Fibroblast of skin of right quadriceps (primary cell): ENCODE measurements at regions not wholly inside any gene's neighbourhood (a gene's known extent, or its start where the extent isn't known, plus 50 kb on each side); places are given as distances from the start of the nearest gene placed in this dataset.

Source experiments
- DNase-seq: peaks from one replicate; pipeline ENCODE4 v3.0.0-alpha.2; 2013

GRCh38 chr11:103624708-103625623 lies 411.5 kb upstream of the DDI1 start:
- DNase-seq = peak; percentile 97

- DNase-seq = no peak
Measured at GRCh38 chr11:103625624-103625965, 410.8 kb upstream of the DDI1 start.

GRCh38 chr11:103628121-103628520 lies 408.3 kb upstream of the DDI1 start:
- no peak for DNase-seq

GRCh38 chr11:103631841-103632240 lies 404.6 kb upstream of the DDI1 start:
- no peak for DNase-seq

- DNase-seq = peak; percentile 95
Measured at GRCh38 chr11:103633068-103633788, 403.2 kb upstream of the DDI1 start.

GRCh38 chr11:103633819-103634590 lies 402.4 kb upstream of the DDI1 start:
- no peak for DNase-seq

- DNase-seq = no peak
Measured at GRCh38 chr11:103636232-103636631, 400.2 kb upstream of the DDI1 start.

GRCh38 chr11:103637295-103637694 lies 399.1 kb upstream of the DDI1 start:
- DNase-seq = peak; percentile 51

- no peak for DNase-seq
Measured at GRCh38 chr11:103637831-103638230, 398.6 kb upstream of the DDI1 start.

GRCh38 chr11:103644676-103645075 lies 391.8 kb upstream of the DDI1 start:
- DNase-seq = no peak

GRCh38 chr11:103648054-103648453 lies 388.4 kb upstream of the DDI1 start:
- DNase-seq = no peak

GRCh38 chr11:103648670-103649400 lies 387.6 kb upstream of the DDI1 start:
- peak; percentile 69 for DNase-seq

- no peak for DNase-seq
Measured at GRCh38 chr11:103649401-103649895, 387.0 kb upstream of the DDI1 start.

- no peak for DNase-seq
Measured at GRCh38 chr11:103650330-103650729, 386.1 kb upstream of the DDI1 start.

GRCh38 chr11:103651341-103651998 lies 385.0 kb upstream of the DDI1 start:
- no peak for DNase-seq

- peak; percentile 90 for DNase-seq
Measured at GRCh38 chr11:103652013-103652412, 384.4 kb upstream of the DDI1 start.

GRCh38 chr11:103656382-103656781 lies 380.1 kb upstream of the DDI1 start:
- no peak for DNase-seq

- DNase-seq = no peak
Measured at GRCh38 chr11:103659206-103659618, 377.2 kb upstream of the DDI1 start.

GRCh38 chr11:103659743-103660142 lies 376.7 kb upstream of the DDI1 start:
- no peak for DNase-seq

- DNase-seq = no peak
Measured at GRCh38 chr11:103661185-103661584, 375.3 kb upstream of the DDI1 start.

- no peak for DNase-seq
Measured at GRCh38 chr11:103661991-103662390, 374.4 kb upstream of the DDI1 start.

- no peak for DNase-seq
Measured at GRCh38 chr11:103662880-103663279, 373.6 kb upstream of the DDI1 start.
